Prostate gland (tissue), 2 donors: ENCODE measurements at regions not wholly inside any gene's neighbourhood (a gene's known extent, or its start where the extent isn't known, plus 50 kb on each side); places are given as distances from the start of the nearest gene placed in this dataset.

Experiments used
- DNase-seq: peaks from one replicate; pipeline ENCODE4 v3.0.0-alpha.2; 2019; ENCODE audit warnings: low spot score
- H3K27ac ChIP-seq, 2 donors: fragments of 200-600 bp; sonication (generic); 2 replicates each; pipeline ENCODE4 v1.5.1; 2017 to 2019
- H3K27me3 ChIP-seq: fragments of 200-600 bp; sonication (generic); replicated peaks from 2 replicates; pipeline ENCODE4 v1.5.1; 2019; ENCODE audit not compliant: insufficient read depth
- H3K36me3 ChIP-seq, 2 donors: fragments of 200-600 bp; sonication (generic); 1 replicate in 1 of 2; 2 replicates in 1 of 2; pipeline versions ENCODE4 v1.5.1 to v1.8.1; 2017 to 2019
- H3K4me1 ChIP-seq: fragments of 200-600 bp; sonication (generic); replicated peaks from 2 replicates; pipeline ENCODE4 v1.5.1; 2019
- H3K4me3 ChIP-seq, 2 donors: fragments of 200-600 bp; sonication (generic); 2 replicates each; pipeline ENCODE4 v1.5.1; 2017 to 2019
- H3K9me3 ChIP-seq: fragments of 200-600 bp; sonication (generic); 2 replicates; pipeline ENCODE4 v1.5.1; 2017
- POLR2A ChIP-seq: fragments of 450-650 bp; IDR thresholded peaks from one replicate; pipeline ENCODE4 v1.6.1; 2016; ENCODE audit warnings: antibody characterized with exemption, mild to moderate bottlenecking
- POLR2AphosphoS5 ChIP-seq: sonication (generic); formaldehyde crosslinking; IDR thresholded peaks from one replicate; pipeline ENCODE4 v1.6.1; 2017; ENCODE audit warnings: antibody characterized with exemption
- whole genome bisulfite sequencing: methylation state at CpG from one replicate; pipeline ENCODE4 v1.1.5; 2018; 5-methylcytosine and 5-hydroxymethylcytosine counted together
- intact Hi-C: fragments of 100-400 bp; cut with DNase I; formaldehyde crosslinking; loops from one replicate; pipeline ENCODE4 v1.14.2; 2022
- TF ChIP-seq, protein P1 (sequence below), 4 experiments: fragments of 200-600 bp in 2 of 4; fragments of 450-650 bp in 2 of 4; sonication (generic) in 2 of 4; IDR thresholded peaks; 1 replicate in 3 of 4; 2 replicates in 1 of 4; pipeline ENCODE4 v1.5.1; 2016 to 2019; ENCODE audit warnings: antibody characterized with exemption in 4 of 4, mild to moderate bottlenecking in 2 of 4, moderate library complexity in 2 of 4

DNA sequence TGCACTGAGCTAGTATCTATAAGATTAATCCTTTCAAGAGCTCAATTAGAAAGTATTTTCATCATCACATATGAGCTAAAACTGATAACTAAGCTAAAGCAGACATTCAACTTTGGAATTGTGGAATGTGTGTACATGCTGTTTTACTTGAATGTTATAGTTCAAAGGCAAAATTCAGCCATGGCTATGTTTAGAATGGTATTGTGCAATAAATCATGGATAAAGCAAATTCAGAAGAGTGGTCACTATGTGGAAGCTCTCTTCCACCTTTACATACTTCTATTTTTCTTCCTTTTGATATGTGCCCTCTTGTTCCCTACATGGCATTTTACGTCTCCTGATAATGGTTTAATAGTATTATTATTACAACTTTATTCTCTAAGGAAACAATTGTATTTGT lies 1366.3 kb upstream of the LRRTM1 start:
- TF ChIP-seq POLR2A: no peak
- no peak for TF ChIP-seq POLR2AphosphoS5
- TF ChIP-seq, protein P1, sequence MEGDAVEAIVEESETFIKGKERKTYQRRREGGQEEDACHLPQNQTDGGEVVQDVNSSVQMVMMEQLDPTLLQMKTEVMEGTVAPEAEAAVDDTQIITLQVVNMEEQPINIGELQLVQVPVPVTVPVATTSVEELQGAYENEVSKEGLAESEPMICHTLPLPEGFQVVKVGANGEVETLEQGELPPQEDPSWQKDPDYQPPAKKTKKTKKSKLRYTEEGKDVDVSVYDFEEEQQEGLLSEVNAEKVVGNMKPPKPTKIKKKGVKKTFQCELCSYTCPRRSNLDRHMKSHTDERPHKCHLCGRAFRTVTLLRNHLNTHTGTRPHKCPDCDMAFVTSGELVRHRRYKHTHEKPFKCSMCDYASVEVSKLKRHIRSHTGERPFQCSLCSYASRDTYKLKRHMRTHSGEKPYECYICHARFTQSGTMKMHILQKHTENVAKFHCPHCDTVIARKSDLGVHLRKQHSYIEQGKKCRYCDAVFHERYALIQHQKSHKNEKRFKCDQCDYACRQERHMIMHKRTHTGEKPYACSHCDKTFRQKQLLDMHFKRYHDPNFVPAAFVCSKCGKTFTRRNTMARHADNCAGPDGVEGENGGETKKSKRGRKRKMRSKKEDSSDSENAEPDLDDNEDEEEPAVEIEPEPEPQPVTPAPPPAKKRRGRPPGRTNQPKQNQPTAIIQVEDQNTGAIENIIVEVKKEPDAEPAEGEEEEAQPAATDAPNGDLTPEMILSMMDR (IDR thresholded peaks at IDR 0.05): no peak
- H3K9me3 ChIP-seq: no peaks in the 10 kb centered on the region
- H3K27me3 ChIP-seq: no peaks in the 10 kb centered on the region
- H3K4me3 ChIP-seq: no peak overlapping the region
- H3K4me1 ChIP-seq: no peaks in the 10 kb centered on the region
- no peak for DNase-seq
- H3K36me3 ChIP-seq: no peaks in the 10 kb centered on the region
- intact Hi-C loops: no loop called here
- H3K27ac ChIP-seq: no peak overlapping the region
- WGBS: 78% methylated on average over 1 of the region's 1 CpG

DNA sequence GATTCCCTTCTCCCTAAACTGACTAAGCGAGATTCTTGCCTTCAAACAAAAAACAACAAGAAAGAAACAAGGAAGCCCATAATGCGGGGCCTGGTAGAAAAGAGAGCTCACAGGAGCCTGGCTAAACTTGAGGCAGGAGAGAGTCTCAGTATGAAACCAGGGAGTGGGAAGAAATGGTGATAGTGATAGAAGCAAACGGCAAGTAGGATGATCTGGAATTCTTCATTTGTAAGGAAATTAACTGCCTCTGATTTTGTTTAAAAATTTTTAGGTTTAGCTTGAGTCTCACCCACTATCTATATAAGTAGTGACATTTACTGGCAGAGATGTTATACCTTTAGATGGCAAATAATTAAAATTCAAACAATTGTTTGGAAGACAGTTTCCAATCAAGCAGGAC lies 1356.5 kb upstream of the LRRTM1 start:
- H3K36me3 ChIP-seq: no peaks in the 10 kb centered on the region
- 90% methylated on average over 3 of the region's 3 CpGs for WGBS
- no peak for DNase-seq
- no peak overlapping the region for H3K27ac ChIP-seq
- intact Hi-C loops: no loop called here
- H3K27me3 ChIP-seq: no peaks in the 10 kb centered on the region
- no peaks in the 10 kb centered on the region for H3K9me3 ChIP-seq
- H3K4me3 ChIP-seq: no peak overlapping the region
- no peaks in the 10 kb centered on the region for H3K4me1 ChIP-seq
- no peak for TF ChIP-seq POLR2A
- no peak for TF ChIP-seq POLR2AphosphoS5
- TF ChIP-seq, protein P1 (IDR thresholded peaks at IDR 0.05): no peak

- TF ChIP-seq POLR2AphosphoS5 (no peak), POLR2A (no peak)
- TF ChIP-seq, protein P1 (IDR thresholded peaks at IDR 0.05): no peak
- no peak overlapping the region for H3K4me3 ChIP-seq
- no peaks in the 10 kb centered on the region for H3K27me3 ChIP-seq
- no peaks in the 10 kb centered on the region for H3K9me3 ChIP-seq
- H3K4me1 ChIP-seq: no peaks in the 10 kb centered on the region
- intact Hi-C loops: no loop called here
- no peak overlapping the region for H3K27ac ChIP-seq
- no peaks in the 10 kb centered on the region for H3K36me3 ChIP-seq
- 87% methylated on average over 4 of the region's 4 CpGs for WGBS
- no peak for DNase-seq
Observed at GRCh38 chr2:81658227-81658626, 1353.7 kb upstream of the LRRTM1 start.

DNA sequence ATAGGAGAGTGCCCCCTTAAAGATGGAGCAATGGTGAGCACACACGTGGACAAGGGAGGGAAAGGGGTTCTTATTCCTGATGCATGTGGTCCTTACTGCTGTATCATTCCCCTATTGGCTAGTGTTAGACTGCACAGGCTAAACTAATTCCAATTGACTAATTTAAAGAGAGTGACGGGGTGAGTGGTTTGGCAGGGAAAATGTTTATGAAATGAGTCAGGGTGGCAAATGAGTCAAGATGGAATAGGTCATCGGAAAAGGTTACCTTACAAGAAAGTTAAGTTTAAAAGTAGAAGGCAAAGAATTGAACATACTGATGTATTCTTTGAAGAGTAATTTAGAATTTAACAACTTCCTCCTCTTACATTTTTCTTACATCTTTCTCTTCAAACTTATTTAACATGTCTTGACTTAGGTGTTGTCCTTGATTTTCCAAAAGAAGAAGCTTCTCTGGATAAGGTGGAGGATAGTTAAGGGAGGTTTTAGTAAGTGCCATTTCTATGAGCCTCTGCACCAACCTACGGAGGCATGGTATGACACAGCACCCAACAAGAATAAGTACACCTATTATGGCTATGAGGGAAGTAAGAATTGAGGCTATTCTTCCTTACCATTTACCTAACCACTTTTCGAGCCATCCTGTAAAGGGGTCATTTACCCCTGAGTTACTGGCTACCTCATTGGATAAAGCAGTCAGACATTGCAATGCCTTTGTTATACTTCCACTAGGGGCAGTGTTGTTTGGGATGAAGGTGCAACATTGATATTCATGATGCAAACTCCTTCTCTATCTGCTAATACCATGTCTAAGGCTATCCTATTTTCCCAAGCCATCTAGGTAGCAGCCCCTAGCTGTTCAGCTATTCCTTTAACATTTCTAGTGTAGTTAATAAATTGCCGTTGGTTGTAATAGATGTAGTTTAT lies 1345.8 kb upstream of the LRRTM1 start:
- WGBS: 83% methylated on average over 6 of the region's 6 CpGs
- no peaks in the 10 kb centered on the region for H3K36me3 ChIP-seq
- H3K27me3 ChIP-seq: no peaks in the 10 kb centered on the region
- no peak overlapping the region for H3K27ac ChIP-seq
- H3K4me1 ChIP-seq: no peaks in the 10 kb centered on the region
- H3K9me3 ChIP-seq: no peaks in the 10 kb centered on the region
- TF ChIP-seq, protein P1 (IDR thresholded peaks at IDR 0.05): no peak
- TF ChIP-seq POLR2A (no peak), POLR2AphosphoS5 (no peak)
- no peak for DNase-seq
- intact Hi-C loops: no loop called here
- no peak overlapping the region for H3K4me3 ChIP-seq

DNA sequence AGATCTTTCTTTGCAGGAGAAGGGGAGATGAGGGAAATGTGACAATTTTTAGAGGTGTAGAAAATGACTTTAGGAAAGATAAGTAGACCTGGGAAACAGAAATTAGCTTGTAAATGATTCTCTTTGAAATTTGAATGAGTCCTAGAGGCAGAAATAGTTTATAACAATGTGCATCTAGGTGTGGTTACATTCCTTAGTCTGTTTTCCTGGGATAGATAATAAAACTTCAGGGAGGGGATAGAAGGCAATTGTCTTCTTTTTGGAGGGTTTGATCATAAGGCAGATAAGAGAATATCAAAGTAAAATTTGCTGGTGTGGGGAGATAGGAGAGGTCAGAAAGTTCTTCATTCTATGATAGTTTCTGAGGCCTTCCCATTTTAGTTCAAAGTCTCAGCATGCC lies 1344.3 kb upstream of the LRRTM1 start:
- TF ChIP-seq POLR2A (no peak), POLR2AphosphoS5 (no peak)
- TF ChIP-seq, protein P1 (IDR thresholded peaks at IDR 0.05): no peak
- no peak for DNase-seq
- intact Hi-C loops: no loop called here
- Histone ChIP-seq H3K4me1 (no peaks in the 10 kb centered on the region), H3K27me3 (no peaks in the 10 kb centered on the region), H3K36me3 (no peaks in the 10 kb centered on the region), H3K4me3 (no peak overlapping the region), H3K9me3 (no peaks in the 10 kb centered on the region), H3K27ac (no peak overlapping the region)
